ENCODE measurements at regions not wholly inside any gene's neighbourhood (a gene's known extent, or its start where the extent isn't known, plus 50 kb on each side); places are given as distances from the start of the nearest gene placed in this dataset.
"Not testable (repeated sequence)": the region's sequence is repeated elsewhere in the genome, so short reads cannot be mapped to it uniquely, and the experiment has no call there.

- TF ChIP-seq POLR2A (IDR thresholded peaks at IDR 0.05) = not testable (repeated sequence)
- TF ChIP-seq, protein P1, sequence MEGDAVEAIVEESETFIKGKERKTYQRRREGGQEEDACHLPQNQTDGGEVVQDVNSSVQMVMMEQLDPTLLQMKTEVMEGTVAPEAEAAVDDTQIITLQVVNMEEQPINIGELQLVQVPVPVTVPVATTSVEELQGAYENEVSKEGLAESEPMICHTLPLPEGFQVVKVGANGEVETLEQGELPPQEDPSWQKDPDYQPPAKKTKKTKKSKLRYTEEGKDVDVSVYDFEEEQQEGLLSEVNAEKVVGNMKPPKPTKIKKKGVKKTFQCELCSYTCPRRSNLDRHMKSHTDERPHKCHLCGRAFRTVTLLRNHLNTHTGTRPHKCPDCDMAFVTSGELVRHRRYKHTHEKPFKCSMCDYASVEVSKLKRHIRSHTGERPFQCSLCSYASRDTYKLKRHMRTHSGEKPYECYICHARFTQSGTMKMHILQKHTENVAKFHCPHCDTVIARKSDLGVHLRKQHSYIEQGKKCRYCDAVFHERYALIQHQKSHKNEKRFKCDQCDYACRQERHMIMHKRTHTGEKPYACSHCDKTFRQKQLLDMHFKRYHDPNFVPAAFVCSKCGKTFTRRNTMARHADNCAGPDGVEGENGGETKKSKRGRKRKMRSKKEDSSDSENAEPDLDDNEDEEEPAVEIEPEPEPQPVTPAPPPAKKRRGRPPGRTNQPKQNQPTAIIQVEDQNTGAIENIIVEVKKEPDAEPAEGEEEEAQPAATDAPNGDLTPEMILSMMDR (IDR thresholded peaks at IDR 0.05) = not testable (repeated sequence)
Measured at GRCh38 chr22:16730894-16731293, 94.3 kb downstream of the XKR3 start.

Measured in right lobe of liver (tissue), 4 donors.